ENCODE measurements at regions not wholly inside any gene's neighbourhood (a gene's known extent, or its start where the extent isn't known, plus 50 kb on each side); places are given as distances from the start of the nearest gene placed in this dataset.

GRCh38 chr3:73927203-73927570, 302.4 kb upstream of the PDZRN3 start:
- H3K36me3 ChIP-seq (ENCODE audit: control insufficient read depth in 2 of 2, insufficient read depth in 2 of 2, low read length in 1 of 2): no peaks in the 10 kb centered on the region
- no peaks in the 10 kb centered on the region for H3K27me3 ChIP-seq (ENCODE audit: control insufficient read depth in 1 of 2, insufficient read depth in 2 of 2, low read length in 2 of 2)
- H3K4me1 ChIP-seq (ENCODE audit: control insufficient read depth in 2 of 2, insufficient read depth in 2 of 2, low read length in 1 of 2): no peaks in the 10 kb centered on the region
- no peaks in the 10 kb centered on the region for H3K9me3 ChIP-seq (ENCODE audit: control insufficient read depth in 2 of 2, insufficient read depth in 1 of 2, low read depth in 1 of 2, low read length in 1 of 2)
- no peak overlapping the region for H3K27ac ChIP-seq (ENCODE audit: low read depth in 2 of 2, low read length in 1 of 2)
- H3K4me3 ChIP-seq (ENCODE audit: low read depth in 1 of 2, low read length in 2 of 2): no peak overlapping the region
- 58 to 59% methylated on average over 4 of the region's 4 CpGs for WGBS, 2 donors

GRCh38 chr3:73926360-73927202, 301.8 kb upstream of the PDZRN3 start:
- WGBS, 2 donors: 39% methylated on average over 5 of the region's 5 CpGs
- Histone ChIP-seq H3K4me3 (ENCODE audit: low read depth in 1 of 2, low read length in 2 of 2) (no peak overlapping the region), H3K27me3 (ENCODE audit: control insufficient read depth in 1 of 2, insufficient read depth in 2 of 2, low read length in 2 of 2) (no peaks in the 10 kb centered on the region), H3K36me3 (ENCODE audit: control insufficient read depth in 2 of 2, insufficient read depth in 2 of 2, low read length in 1 of 2) (no peaks in the 10 kb centered on the region), H3K4me1 (ENCODE audit: control insufficient read depth in 2 of 2, insufficient read depth in 2 of 2, low read length in 1 of 2) (no peaks in the 10 kb centered on the region), H3K27ac (ENCODE audit: low read depth in 2 of 2, low read length in 1 of 2) (no peak overlapping the region), H3K9me3 (ENCODE audit: control insufficient read depth in 2 of 2, insufficient read depth in 1 of 2, low read depth in 1 of 2, low read length in 1 of 2) (no peaks in the 10 kb centered on the region)

- Histone ChIP-seq H3K9me3 (ENCODE audit: control insufficient read depth in 2 of 2, insufficient read depth in 1 of 2, low read depth in 1 of 2, low read length in 1 of 2) (no peaks in the 10 kb centered on the region), H3K4me1 (ENCODE audit: control insufficient read depth in 2 of 2, insufficient read depth in 2 of 2, low read length in 1 of 2) (no peaks in the 10 kb centered on the region), H3K4me3 (ENCODE audit: low read depth in 1 of 2, low read length in 2 of 2) (no peak overlapping the region), H3K27me3 (ENCODE audit: control insufficient read depth in 1 of 2, insufficient read depth in 2 of 2, low read length in 2 of 2) (no peaks in the 10 kb centered on the region), H3K36me3 (ENCODE audit: control insufficient read depth in 2 of 2, insufficient read depth in 2 of 2, low read length in 1 of 2) (no peaks in the 10 kb centered on the region), H3K27ac (ENCODE audit: low read depth in 2 of 2, low read length in 1 of 2) (no peak overlapping the region)
- WGBS, 2 donors: 85 to 89% methylated on average over 3 of the region's 3 CpGs
Observed at GRCh38 chr3:73925011-73925410, 300.3 kb upstream of the PDZRN3 start.

- no peaks in the 10 kb centered on the region for H3K36me3 ChIP-seq (ENCODE audit: control insufficient read depth in 2 of 2, insufficient read depth in 2 of 2, low read length in 1 of 2)
- H3K27ac ChIP-seq (ENCODE audit: low read depth in 2 of 2, low read length in 1 of 2): no peak overlapping the region
- H3K9me3 ChIP-seq (ENCODE audit: control insufficient read depth in 2 of 2, insufficient read depth in 1 of 2, low read depth in 1 of 2, low read length in 1 of 2): no peaks in the 10 kb centered on the region
- 85 to 90% methylated on average over 6 of the region's 6 CpGs for WGBS, 2 donors
- no peaks in the 10 kb centered on the region for H3K4me1 ChIP-seq (ENCODE audit: control insufficient read depth in 2 of 2, insufficient read depth in 2 of 2, low read length in 1 of 2)
- no peaks in the 10 kb centered on the region for H3K27me3 ChIP-seq (ENCODE audit: control insufficient read depth in 1 of 2, insufficient read depth in 2 of 2, low read length in 2 of 2)
- no peak overlapping the region for H3K4me3 ChIP-seq (ENCODE audit: low read depth in 1 of 2, low read length in 2 of 2)
Observed at GRCh38 chr3:73924048-73924447, 299.3 kb upstream of the PDZRN3 start.

- no peaks in the 10 kb centered on the region for H3K36me3 ChIP-seq (ENCODE audit: control insufficient read depth in 2 of 2, insufficient read depth in 2 of 2, low read length in 1 of 2)
- 76 to 78% methylated on average over 2 of the region's 2 CpGs for WGBS, 2 donors
- no peaks in the 10 kb centered on the region for H3K4me1 ChIP-seq (ENCODE audit: control insufficient read depth in 2 of 2, insufficient read depth in 2 of 2, low read length in 1 of 2)
- no peaks in the 10 kb centered on the region for H3K27me3 ChIP-seq (ENCODE audit: control insufficient read depth in 1 of 2, insufficient read depth in 2 of 2, low read length in 2 of 2)
- H3K9me3 ChIP-seq (ENCODE audit: control insufficient read depth in 2 of 2, insufficient read depth in 1 of 2, low read depth in 1 of 2, low read length in 1 of 2): no peaks in the 10 kb centered on the region
- H3K27ac ChIP-seq (ENCODE audit: low read depth in 2 of 2, low read length in 1 of 2): no peak overlapping the region
- H3K4me3 ChIP-seq (ENCODE audit: low read depth in 1 of 2, low read length in 2 of 2): no peak overlapping the region
Observed at GRCh38 chr3:73917643-73918042, 292.9 kb upstream of the PDZRN3 start.

GRCh38 chr3:73915886-73916285, 291.1 kb upstream of the PDZRN3 start:
- 89 to 93% methylated on average over 2 of the region's 2 CpGs for WGBS, 2 donors
- H3K4me1 ChIP-seq (ENCODE audit: control insufficient read depth in 2 of 2, insufficient read depth in 2 of 2, low read length in 1 of 2): no peaks in the 10 kb centered on the region
- H3K4me3 ChIP-seq (ENCODE audit: low read depth in 1 of 2, low read length in 2 of 2): no peak overlapping the region
- H3K36me3 ChIP-seq (ENCODE audit: control insufficient read depth in 2 of 2, insufficient read depth in 2 of 2, low read length in 1 of 2): no peaks in the 10 kb centered on the region
- no peaks in the 10 kb centered on the region for H3K27me3 ChIP-seq (ENCODE audit: control insufficient read depth in 1 of 2, insufficient read depth in 2 of 2, low read length in 2 of 2)
- H3K27ac ChIP-seq (ENCODE audit: low read depth in 2 of 2, low read length in 1 of 2): no peak overlapping the region
- no peaks in the 10 kb centered on the region for H3K9me3 ChIP-seq (ENCODE audit: control insufficient read depth in 2 of 2, insufficient read depth in 1 of 2, low read depth in 1 of 2, low read length in 1 of 2)

- 77 to 89% methylated on average over 3 of the region's 3 CpGs for WGBS, 2 donors
- Histone ChIP-seq H3K9me3 (ENCODE audit: control insufficient read depth in 2 of 2, insufficient read depth in 1 of 2, low read depth in 1 of 2, low read length in 1 of 2) (no peaks in the 10 kb centered on the region), H3K4me3 (ENCODE audit: low read depth in 1 of 2, low read length in 2 of 2) (no peak overlapping the region), H3K27me3 (ENCODE audit: control insufficient read depth in 1 of 2, insufficient read depth in 2 of 2, low read length in 2 of 2) (no peaks in the 10 kb centered on the region), H3K27ac (ENCODE audit: low read depth in 2 of 2, low read length in 1 of 2) (no peak overlapping the region), H3K36me3 (ENCODE audit: control insufficient read depth in 2 of 2, insufficient read depth in 2 of 2, low read length in 1 of 2) (no peaks in the 10 kb centered on the region), H3K4me1 (ENCODE audit: control insufficient read depth in 2 of 2, insufficient read depth in 2 of 2, low read length in 1 of 2) (no peaks in the 10 kb centered on the region)
Observed at GRCh38 chr3:73908218-73908617, 283.5 kb upstream of the PDZRN3 start.

- Histone ChIP-seq H3K9me3 (ENCODE audit: control insufficient read depth in 2 of 2, insufficient read depth in 1 of 2, low read depth in 1 of 2, low read length in 1 of 2) (no peaks in the 10 kb centered on the region), H3K36me3 (ENCODE audit: control insufficient read depth in 2 of 2, insufficient read depth in 2 of 2, low read length in 1 of 2) (no peaks in the 10 kb centered on the region), H3K4me3 (ENCODE audit: low read depth in 1 of 2, low read length in 2 of 2) (no peak overlapping the region), H3K27me3 (ENCODE audit: control insufficient read depth in 1 of 2, insufficient read depth in 2 of 2, low read length in 2 of 2) (no peaks in the 10 kb centered on the region), H3K27ac (ENCODE audit: low read depth in 2 of 2, low read length in 1 of 2) (no peak overlapping the region), H3K4me1 (ENCODE audit: control insufficient read depth in 2 of 2, insufficient read depth in 2 of 2, low read length in 1 of 2) (no peaks in the 10 kb centered on the region)
- 67 to 68% methylated on average over 2 of the region's 2 CpGs for WGBS, 2 donors
Observed at GRCh38 chr3:73901686-73902085, 276.9 kb upstream of the PDZRN3 start.

- H3K4me1 ChIP-seq (ENCODE audit: control insufficient read depth in 2 of 2, insufficient read depth in 2 of 2, low read length in 1 of 2): no peaks in the 10 kb centered on the region
- no peaks in the 10 kb centered on the region for H3K36me3 ChIP-seq (ENCODE audit: control insufficient read depth in 2 of 2, insufficient read depth in 2 of 2, low read length in 1 of 2)
- 92% methylated on average over 3 of the region's 3 CpGs for WGBS, 2 donors
- H3K27me3 ChIP-seq (ENCODE audit: control insufficient read depth in 1 of 2, insufficient read depth in 2 of 2, low read length in 2 of 2): no peaks in the 10 kb centered on the region
- no peaks in the 10 kb centered on the region for H3K9me3 ChIP-seq (ENCODE audit: control insufficient read depth in 2 of 2, insufficient read depth in 1 of 2, low read depth in 1 of 2, low read length in 1 of 2)
- no peak overlapping the region for H3K4me3 ChIP-seq (ENCODE audit: low read depth in 1 of 2, low read length in 2 of 2)
- H3K27ac ChIP-seq (ENCODE audit: low read depth in 2 of 2, low read length in 1 of 2): no peak overlapping the region
Observed at GRCh38 chr3:73894474-73895213, 269.9 kb upstream of the PDZRN3 start.

- no peaks in the 10 kb centered on the region for H3K36me3 ChIP-seq (ENCODE audit: control insufficient read depth in 2 of 2, insufficient read depth in 2 of 2, low read length in 1 of 2)
- no peaks in the 10 kb centered on the region for H3K9me3 ChIP-seq (ENCODE audit: control insufficient read depth in 2 of 2, insufficient read depth in 1 of 2, low read depth in 1 of 2, low read length in 1 of 2)
- WGBS, 2 donors: 92 to 97% methylated on average over 2 of the region's 2 CpGs
- no peak overlapping the region for H3K27ac ChIP-seq (ENCODE audit: low read depth in 2 of 2, low read length in 1 of 2)
- H3K4me3 ChIP-seq (ENCODE audit: low read depth in 1 of 2, low read length in 2 of 2): no peak overlapping the region
- H3K4me1 ChIP-seq (ENCODE audit: control insufficient read depth in 2 of 2, insufficient read depth in 2 of 2, low read length in 1 of 2): no peaks in the 10 kb centered on the region
- H3K27me3 ChIP-seq (ENCODE audit: control insufficient read depth in 1 of 2, insufficient read depth in 2 of 2, low read length in 2 of 2): no peaks in the 10 kb centered on the region
Observed at GRCh38 chr3:73893089-73893488, 268.3 kb upstream of the PDZRN3 start.
